HEK293 (cell line): ENCODE measurements at regions not wholly inside any gene's neighbourhood (a gene's known extent, or its start where the extent isn't known, plus 50 kb on each side); places are given as distances from the start of the nearest gene placed in this dataset.

Source experiments
- YY2 ChIP-seq: fragments of 450-650 bp; formaldehyde crosslinking; IDR thresholded peaks from 2 replicates; pipeline ENCODE4 v1.5.1; 2016; ENCODE audit warnings: missing biosample characterization, missing genetic modification characterization
- ZNF10 ChIP-seq: fragments of 450-650 bp; formaldehyde crosslinking; IDR thresholded peaks from 2 replicates; pipeline ENCODE4 v1.5.1; 2017; ENCODE audit warnings: missing biosample characterization, missing genetic modification characterization
- ZNF621 ChIP-seq: fragments of 450-650 bp; formaldehyde crosslinking; IDR thresholded peaks from 2 replicates; pipeline ENCODE4 v1.5.1; 2017; ENCODE audit warnings: missing biosample characterization, missing genetic modification characterization
- ZNF777 ChIP-seq: fragments of 450-650 bp; formaldehyde crosslinking; IDR thresholded peaks from 2 replicates; pipeline ENCODE4 v1.5.1; 2017; ENCODE audit warnings: missing biosample characterization, missing genetic modification characterization, borderline replicate concordance
- ZNF792 ChIP-seq: fragments of 450-650 bp; formaldehyde crosslinking; IDR thresholded peaks from 2 replicates; pipeline ENCODE4 v1.5.1; 2016; ENCODE audit warnings: missing biosample characterization, missing genetic modification characterization
- TF ChIP-seq, protein P1 (sequence below): fragments of 450-650 bp; formaldehyde crosslinking; IDR thresholded peaks from 2 replicates; pipeline ENCODE4 v1.5.1; 2016; ENCODE audit warnings: missing biosample characterization, missing genetic modification characterization
- TF ChIP-seq, protein P2 (sequence below): fragments of 450-650 bp; formaldehyde crosslinking; IDR thresholded peaks from 2 replicates; pipeline ENCODE4 v1.5.1; 2016; ENCODE audit warnings: missing biosample characterization, missing genetic modification characterization

DNA sequence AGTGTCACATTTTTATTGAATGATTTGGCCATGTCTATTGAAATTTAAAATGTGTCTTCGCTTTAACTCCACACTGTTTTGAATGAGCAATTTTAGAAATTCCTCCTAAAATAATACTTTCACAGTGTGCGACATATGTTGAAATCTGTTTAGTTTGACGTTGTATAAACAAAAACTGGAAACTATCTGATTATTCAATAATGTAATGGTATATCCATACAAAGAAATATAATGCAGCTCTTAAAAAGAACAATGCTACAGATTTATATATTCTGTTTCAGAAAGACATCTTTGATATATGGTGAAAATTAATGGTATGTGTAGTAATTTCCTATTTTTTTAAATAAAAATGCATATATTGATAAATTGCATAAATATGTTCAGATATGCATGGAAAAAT lies 268.7 kb upstream of the SORL1-AS1 start:
- no peak for TF ChIP-seq ZNF621 (tag by site-specific recombination)
- TF ChIP-seq, protein P1, sequence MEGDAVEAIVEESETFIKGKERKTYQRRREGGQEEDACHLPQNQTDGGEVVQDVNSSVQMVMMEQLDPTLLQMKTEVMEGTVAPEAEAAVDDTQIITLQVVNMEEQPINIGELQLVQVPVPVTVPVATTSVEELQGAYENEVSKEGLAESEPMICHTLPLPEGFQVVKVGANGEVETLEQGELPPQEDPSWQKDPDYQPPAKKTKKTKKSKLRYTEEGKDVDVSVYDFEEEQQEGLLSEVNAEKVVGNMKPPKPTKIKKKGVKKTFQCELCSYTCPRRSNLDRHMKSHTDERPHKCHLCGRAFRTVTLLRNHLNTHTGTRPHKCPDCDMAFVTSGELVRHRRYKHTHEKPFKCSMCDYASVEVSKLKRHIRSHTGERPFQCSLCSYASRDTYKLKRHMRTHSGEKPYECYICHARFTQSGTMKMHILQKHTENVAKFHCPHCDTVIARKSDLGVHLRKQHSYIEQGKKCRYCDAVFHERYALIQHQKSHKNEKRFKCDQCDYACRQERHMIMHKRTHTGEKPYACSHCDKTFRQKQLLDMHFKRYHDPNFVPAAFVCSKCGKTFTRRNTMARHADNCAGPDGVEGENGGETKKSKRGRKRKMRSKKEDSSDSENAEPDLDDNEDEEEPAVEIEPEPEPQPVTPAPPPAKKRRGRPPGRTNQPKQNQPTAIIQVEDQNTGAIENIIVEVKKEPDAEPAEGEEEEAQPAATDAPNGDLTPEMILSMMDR: no peak
- no peak for TF ChIP-seq ZNF777
- no peak for TF ChIP-seq ZNF10
- no peak for TF ChIP-seq YY2
- TF ChIP-seq ZNF792 (tag by site-specific recombination): no peak
- TF ChIP-seq, protein P2, sequence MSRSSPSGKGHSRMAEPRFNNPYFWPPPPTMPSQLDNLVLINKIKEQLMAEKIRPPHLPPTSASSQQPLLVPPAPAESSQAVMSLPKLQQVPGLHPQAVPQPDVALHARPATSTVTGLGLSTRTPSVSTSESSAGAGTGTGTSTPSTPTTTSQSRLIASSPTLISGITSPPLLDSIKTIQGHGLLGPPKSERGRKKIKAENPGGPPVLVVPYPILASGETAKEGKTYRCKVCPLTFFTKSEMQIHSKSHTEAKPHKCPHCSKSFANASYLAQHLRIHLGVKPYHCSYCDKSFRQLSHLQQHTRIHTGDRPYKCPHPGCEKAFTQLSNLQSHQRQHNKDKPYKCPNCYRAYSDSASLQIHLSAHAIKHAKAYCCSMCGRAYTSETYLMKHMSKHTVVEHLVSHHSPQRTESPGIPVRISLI (tag by site-specific recombination): no peak
